A673 (cell line): ENCODE measurements at regions not wholly inside any gene's neighbourhood (a gene's known extent, or its start where the extent isn't known, plus 50 kb on each side); places are given as distances from the start of the nearest gene placed in this dataset.

ENCODE experiments used
- CTCF ChIP-seq: fragments of 300-800, 200-600 bp; sonication (generic); conservative IDR thresholded peaks from 2 replicates; pipeline ENCODE4 v1.5.1; 2017; ENCODE audit warnings: low read depth, mild to moderate bottlenecking, antibody characterized with exemption, low read length, moderate library complexity, mixed read lengths
- EZH2 ChIP-seq: fragments of 200-600 bp; sonication (generic); IDR thresholded peaks from 2 replicates; pipeline ENCODE4 v1.6.1; 2017; ENCODE audit warnings: borderline replicate concordance, low read depth, mild to moderate bottlenecking, mixed read lengths, antibody characterized with exemption, low read length; ENCODE audit not compliant: poor library complexity, severe bottlenecking

- TF ChIP-seq EZH2 (no peak), CTCF (no peak)
Observed at GRCh38 chr18:75728621-75729020, 301.1 kb upstream of the SMIM21 start.
